C4-2B (cell line): ENCODE measurements at regions not wholly inside any gene's neighbourhood (a gene's known extent, or its start where the extent isn't known, plus 50 kb on each side); places are given as distances from the start of the nearest gene placed in this dataset.
"Not testable (repeated sequence)": the region's sequence is repeated elsewhere in the genome, so short reads cannot be mapped to it uniquely, and the experiment has no call there.

ENCODE experiments used
- H3K27ac ChIP-seq: fragments of 450-650 bp; 2 replicates; pipeline ENCODE4 v1.5.1; 2017
- ZFX ChIP-seq: fragments of 450-650 bp; IDR thresholded peaks from 2 replicates; pipeline ENCODE4 v1.6.1; 2017
- TF ChIP-seq, protein P1 (sequence below): fragments of 450-650 bp; conservative IDR thresholded peaks from 2 replicates; pipeline ENCODE4 v1.5.1; 2017; ENCODE audit warnings: mild to moderate bottlenecking

DNA sequence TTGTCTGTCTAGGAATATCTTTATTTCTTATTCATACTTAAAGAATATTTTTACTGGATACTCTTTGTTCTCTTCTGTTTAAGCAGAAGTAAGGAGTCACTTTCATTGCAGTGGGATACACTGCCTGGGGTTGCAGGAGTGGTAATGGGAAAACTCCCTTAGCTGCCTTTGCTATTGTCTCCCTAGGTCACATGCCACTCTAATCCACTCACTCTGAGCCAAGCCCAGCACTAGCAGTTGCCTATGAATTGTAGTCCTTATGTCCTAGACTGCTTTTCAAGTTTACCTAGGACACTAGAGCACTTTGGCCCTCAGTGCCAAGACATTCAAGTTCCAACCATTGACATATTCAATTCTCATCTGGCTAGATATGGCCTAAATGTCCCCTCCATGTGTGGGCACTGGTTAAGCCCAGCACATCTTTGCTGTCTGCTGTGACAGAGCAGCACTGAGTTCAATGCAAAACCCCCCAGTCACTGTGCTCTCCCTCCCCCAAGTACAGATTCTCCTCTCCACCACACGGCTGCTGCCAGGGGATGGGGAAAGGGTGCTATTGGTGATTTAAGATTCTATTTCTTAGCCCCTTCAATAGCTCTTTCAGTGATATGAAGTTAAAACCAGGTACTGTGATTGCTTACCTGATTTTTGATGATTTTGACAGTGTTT lies 991.7 kb upstream of the KCND2 start:
- TF ChIP-seq ZFX: no peak
- H3K27ac ChIP-seq: no peak overlapping the region

DNA sequence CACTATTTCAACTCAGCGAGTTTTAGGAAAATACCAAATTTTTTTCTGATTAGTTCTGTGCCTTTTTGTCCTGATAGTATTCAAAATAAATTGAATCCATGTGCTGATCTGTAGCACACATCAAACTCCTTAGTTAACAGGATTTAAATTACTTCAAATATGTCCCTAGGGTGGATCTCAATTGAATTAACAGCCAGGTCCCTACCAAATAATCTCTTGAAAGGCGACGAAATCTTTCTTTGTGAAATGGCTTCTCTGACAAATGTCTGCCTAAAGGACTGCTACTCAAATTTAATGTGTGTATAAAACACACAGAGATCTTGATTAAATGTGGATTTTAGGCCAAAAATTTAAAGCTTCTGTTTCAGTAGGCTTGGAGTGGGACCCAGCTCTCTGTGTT lies 989.6 kb upstream of the KCND2 start:
- no peak overlapping the region for H3K27ac ChIP-seq
- no peak for TF ChIP-seq ZFX
- TF ChIP-seq, protein P1, sequence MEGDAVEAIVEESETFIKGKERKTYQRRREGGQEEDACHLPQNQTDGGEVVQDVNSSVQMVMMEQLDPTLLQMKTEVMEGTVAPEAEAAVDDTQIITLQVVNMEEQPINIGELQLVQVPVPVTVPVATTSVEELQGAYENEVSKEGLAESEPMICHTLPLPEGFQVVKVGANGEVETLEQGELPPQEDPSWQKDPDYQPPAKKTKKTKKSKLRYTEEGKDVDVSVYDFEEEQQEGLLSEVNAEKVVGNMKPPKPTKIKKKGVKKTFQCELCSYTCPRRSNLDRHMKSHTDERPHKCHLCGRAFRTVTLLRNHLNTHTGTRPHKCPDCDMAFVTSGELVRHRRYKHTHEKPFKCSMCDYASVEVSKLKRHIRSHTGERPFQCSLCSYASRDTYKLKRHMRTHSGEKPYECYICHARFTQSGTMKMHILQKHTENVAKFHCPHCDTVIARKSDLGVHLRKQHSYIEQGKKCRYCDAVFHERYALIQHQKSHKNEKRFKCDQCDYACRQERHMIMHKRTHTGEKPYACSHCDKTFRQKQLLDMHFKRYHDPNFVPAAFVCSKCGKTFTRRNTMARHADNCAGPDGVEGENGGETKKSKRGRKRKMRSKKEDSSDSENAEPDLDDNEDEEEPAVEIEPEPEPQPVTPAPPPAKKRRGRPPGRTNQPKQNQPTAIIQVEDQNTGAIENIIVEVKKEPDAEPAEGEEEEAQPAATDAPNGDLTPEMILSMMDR: no peak

DNA sequence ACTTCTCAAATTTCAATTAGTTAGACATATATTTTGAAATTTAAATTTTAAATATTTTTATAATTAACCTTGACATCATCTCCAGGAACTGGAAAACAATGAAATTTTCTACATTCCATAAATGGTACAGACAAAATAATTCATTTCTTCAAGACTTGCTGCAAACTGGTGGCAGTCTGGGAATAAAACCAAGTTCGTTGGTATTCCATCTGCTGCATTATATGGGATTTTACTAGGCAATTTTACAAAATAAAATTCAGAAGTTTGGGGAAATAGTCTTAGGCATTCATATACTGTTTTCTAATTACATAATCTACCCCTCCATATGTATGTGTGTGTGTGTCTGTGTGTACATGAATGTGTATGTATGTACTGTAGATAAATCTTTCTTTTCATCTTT lies 984.6 kb upstream of the KCND2 start:
- H3K27ac ChIP-seq: no peak overlapping the region
- TF ChIP-seq ZFX: no peak
- TF ChIP-seq, protein P1: no peak

DNA sequence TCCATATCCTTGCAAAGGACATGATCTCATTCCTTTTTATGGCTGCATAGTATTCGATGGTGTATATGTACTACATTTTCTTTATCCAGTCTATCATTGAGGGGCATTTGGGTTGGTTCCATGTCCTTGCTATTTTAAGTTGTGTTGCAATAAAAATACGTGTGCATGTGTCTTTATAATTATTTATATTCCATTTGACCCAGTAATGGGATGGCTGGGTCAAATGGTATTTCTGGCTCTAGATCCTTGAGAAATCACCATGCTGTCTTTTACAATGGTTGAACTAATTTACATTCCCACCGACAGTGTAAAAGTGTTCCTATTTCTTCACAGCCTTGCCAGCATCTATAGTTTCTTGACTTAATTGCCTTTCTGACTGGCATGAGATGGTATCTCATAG lies 972.6 kb upstream of the KCND2 start:
- not testable (repeated sequence) for H3K27ac ChIP-seq

DNA sequence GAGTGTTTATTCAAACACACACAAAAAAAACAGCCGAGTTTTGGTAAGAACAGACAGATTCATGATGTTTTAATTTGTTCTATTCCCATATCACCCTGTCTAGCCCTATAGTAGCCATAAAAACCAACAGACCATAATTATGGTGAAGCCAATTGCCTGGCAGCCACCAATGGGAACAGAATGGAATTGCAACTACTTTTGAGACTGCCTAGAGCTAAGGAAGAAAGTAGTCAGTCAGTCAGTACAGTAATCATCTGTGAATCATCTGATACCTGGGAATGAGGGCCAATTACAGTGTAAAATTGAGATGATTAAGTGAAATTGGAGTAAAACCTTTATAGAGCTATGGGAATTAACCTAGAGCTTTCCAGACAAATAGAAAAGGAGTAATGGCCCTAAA lies 952.7 kb upstream of the KCND2 start:
- TF ChIP-seq ZFX: no peak
- TF ChIP-seq, protein P1: peak; percentile 22
- no peak overlapping the region for H3K27ac ChIP-seq

DNA sequence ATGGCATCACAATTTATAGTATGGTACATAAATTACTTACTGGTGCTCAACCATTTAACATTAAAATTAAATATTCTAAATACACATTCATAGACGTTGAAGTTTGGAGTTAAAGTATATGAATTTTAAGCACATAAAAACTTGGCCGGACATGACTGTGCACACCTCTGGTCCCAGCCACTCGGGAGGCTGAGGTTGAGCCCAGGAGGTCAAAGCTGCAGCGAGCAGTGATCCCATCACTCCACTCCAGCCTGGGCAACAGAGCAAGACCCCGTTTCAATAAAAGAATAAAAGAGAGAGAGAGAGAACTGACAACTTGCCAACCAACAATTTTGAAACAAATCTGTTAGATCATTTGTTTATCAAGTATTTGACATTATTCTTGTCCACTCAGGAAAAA lies 943.3 kb upstream of the KCND2 start:
- H3K27ac ChIP-seq: no peak overlapping the region
- TF ChIP-seq, protein P1: no peak
- TF ChIP-seq ZFX: no peak

DNA sequence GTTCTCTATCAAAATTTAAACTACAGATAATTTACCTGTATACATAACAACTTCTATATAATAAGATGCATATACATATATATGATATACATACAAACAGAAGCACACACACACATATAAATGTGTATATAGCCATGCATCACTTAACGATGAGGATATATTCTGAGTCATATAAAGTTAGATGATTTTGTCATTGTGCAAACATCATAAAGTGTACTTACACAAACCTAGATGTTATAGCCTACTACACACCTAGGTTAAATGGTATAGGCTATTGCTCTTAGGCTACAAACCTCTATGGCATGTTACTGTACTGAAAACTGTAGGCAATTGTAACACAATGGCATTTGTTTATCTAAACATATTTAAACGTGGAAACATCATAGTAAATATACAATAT lies 937.6 kb upstream of the KCND2 start:
- no peak for TF ChIP-seq ZFX
- TF ChIP-seq, protein P1: no peak
- H3K27ac ChIP-seq: no peak overlapping the region

DNA sequence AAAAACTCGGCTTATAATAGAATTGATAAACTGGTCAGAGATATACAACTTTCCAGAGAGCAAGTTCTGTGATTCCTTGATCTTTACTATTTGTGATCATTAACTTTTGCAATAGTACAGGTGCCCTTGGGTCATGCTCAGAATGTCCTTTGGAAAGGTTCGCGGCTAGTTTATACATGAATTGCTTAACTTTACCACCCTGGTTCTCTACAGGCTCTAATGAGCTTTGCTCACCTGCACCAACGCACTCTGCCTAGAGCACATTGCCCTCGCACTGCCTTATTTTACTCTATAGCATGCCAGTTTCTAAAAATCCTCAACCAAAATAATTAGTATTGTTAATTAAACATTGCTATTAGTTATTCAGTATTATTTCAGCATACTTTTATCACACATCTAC lies 931.2 kb upstream of the KCND2 start:
- TF ChIP-seq, protein P1: no peak
- H3K27ac ChIP-seq: no peak overlapping the region

DNA sequence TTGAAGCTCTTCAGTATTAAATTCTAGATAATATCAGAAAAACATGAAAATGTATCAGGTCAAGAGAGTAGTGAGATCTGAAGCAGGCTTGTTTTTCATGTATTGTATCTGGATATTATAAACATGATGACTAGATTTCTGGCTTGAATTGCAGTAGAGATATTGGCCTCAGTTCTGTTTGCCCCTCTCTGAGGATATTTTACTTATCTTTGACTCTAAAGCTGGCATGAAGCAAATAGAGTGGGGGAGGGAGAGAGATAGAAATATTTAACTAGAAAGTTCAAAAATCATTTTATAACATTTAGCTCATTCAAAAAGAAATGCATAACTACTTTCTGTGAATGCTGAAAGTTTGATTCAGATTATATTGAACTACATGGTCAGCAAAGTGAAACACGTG lies 929.7 kb upstream of the KCND2 start:
- no peak overlapping the region for H3K27ac ChIP-seq
- no peak for TF ChIP-seq ZFX
- TF ChIP-seq, protein P1: no peak
